ENCODE measurements at regions not wholly inside any gene's neighbourhood (a gene's known extent, or its start where the extent isn't known, plus 50 kb on each side); places are given as distances from the start of the nearest gene placed in this dataset.

DNA sequence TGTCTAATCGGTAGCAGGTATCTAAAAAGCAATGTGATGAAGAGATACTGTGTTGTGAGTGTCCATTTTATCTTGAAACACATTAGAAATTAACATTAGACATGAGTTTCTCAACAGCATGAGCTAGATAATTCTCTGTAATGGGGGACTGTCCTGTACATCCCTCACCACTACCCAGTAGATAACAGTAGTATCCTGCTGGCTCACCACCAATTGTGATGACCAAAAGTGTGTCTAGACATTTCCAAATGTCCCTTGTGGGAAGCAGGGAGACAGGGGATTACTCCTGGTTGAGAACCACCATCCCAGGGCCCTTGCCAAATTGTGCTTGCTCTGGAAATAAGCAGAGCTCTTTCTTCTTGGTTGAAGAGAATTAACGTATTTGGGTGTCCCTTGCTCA, 239.3 kb downstream of the IRS1 start:
- no peak overlapping the region for H2BK5ac ChIP-seq (ENCODE audit: insufficient read length, low read length)

More for the DNA sequence above, 239.3 kb downstream of the IRS1 start:
- Mint-ChIP-seq H3K9me3 (no peaks in the 10 kb centered on the region), H3K36me3 (ENCODE audit: insufficient read depth in 1 of 3, low read depth in 3 of 3) (no peaks in the 10 kb centered on the region), H3K4me1 (peaks cover 4 to 8% of the 10 kb centered on the region in 2 experiments), H3K4me3 (no peak overlapping the region), H3K27ac (no peak overlapping the region), H3K27me3 (ENCODE audit: low read depth) (no peaks in the 10 kb centered on the region)
- WGBS (ENCODE audit: extremely low coverage, insufficient read length, low lambda C conversion rate): no CpG with 5 or more reads among the region's 2 CpGs
- TF ChIP-seq, protein P1, sequence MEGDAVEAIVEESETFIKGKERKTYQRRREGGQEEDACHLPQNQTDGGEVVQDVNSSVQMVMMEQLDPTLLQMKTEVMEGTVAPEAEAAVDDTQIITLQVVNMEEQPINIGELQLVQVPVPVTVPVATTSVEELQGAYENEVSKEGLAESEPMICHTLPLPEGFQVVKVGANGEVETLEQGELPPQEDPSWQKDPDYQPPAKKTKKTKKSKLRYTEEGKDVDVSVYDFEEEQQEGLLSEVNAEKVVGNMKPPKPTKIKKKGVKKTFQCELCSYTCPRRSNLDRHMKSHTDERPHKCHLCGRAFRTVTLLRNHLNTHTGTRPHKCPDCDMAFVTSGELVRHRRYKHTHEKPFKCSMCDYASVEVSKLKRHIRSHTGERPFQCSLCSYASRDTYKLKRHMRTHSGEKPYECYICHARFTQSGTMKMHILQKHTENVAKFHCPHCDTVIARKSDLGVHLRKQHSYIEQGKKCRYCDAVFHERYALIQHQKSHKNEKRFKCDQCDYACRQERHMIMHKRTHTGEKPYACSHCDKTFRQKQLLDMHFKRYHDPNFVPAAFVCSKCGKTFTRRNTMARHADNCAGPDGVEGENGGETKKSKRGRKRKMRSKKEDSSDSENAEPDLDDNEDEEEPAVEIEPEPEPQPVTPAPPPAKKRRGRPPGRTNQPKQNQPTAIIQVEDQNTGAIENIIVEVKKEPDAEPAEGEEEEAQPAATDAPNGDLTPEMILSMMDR (conservative IDR thresholded peaks at IDR 0.05): no peak
- Histone ChIP-seq H3K23ac (ENCODE audit: insufficient read length, low read depth, low read length) (no peak overlapping the region), H3K14ac (ENCODE audit: insufficient read depth, low read length) (no peak overlapping the region), H4K5ac (ENCODE audit: insufficient read length, low read depth, low read length) (no peak overlapping the region), H3K4me2 (ENCODE audit: insufficient read depth, insufficient read length, low read length) (no peak overlapping the region), H2AK5ac (ENCODE audit: insufficient read length, low read length) (no peak overlapping the region), H2BK15ac (ENCODE audit: low read depth, low read length) (no peak overlapping the region), H3K27ac (ENCODE audit: insufficient read length, low read depth, low read length) (no peak overlapping the region), H3T11ph (ENCODE audit: low read length) (no peak overlapping the region), H2BK120ac (ENCODE audit: low read depth, low read length, poor library complexity, severe bottlenecking) (no peak overlapping the region), H3K79me1 (ENCODE audit: insufficient read depth, low read depth, low read length, poor library complexity, severe bottlenecking) (no peaks in the 10 kb centered on the region), H2BK12ac (ENCODE audit: insufficient read length, low read depth, low read length) (no peak overlapping the region), H4K20me1 (ENCODE audit: control insufficient read depth, insufficient read depth, insufficient read length) (no peaks in the 10 kb centered on the region), H3K23me2 (ENCODE audit: insufficient read length, low read depth, low read length, poor library complexity, severe bottlenecking) (no peaks in the 10 kb centered on the region), H2BK20ac (ENCODE audit: low read depth, low read length, poor library complexity, severe bottlenecking) (no peak overlapping the region), H3K56ac (ENCODE audit: insufficient read length, low read depth, low read length) (no peak overlapping the region), H4K91ac (ENCODE audit: insufficient read length, low read depth, low read length) (no peak overlapping the region), H3K9me3 (ENCODE audit: control insufficient read depth, low read depth, low read length) (no peaks in the 10 kb centered on the region), H3K18ac (ENCODE audit: insufficient read length, low read depth, low read length) (no peak overlapping the region), H3K4me1 (ENCODE audit: insufficient read depth, low read length) (no peaks in the 10 kb centered on the region), H2AFZ (ENCODE audit: low read length) (no peak overlapping the region), H3K79me2 (ENCODE audit: insufficient read depth, low read length) (no peaks in the 10 kb centered on the region), H4K8ac (replicated peaks; ENCODE audit: insufficient read length, low read depth, low read length) (no peak overlapping the region), H3K9ac (ENCODE audit: extremely low read depth, insufficient read length, low read length) (no peak overlapping the region), H3K27me3 (ENCODE audit: insufficient read depth, low read length) (no peaks in the 10 kb centered on the region), H3K4ac (ENCODE audit: low read depth, low read length) (no peak overlapping the region)
- no peak for DNase-seq

Data from H9 (cell line).